Central memory CD8-positive, alpha-beta T cell (primary cell): ENCODE measurements at regions not wholly inside any gene's neighbourhood (a gene's known extent, or its start where the extent isn't known, plus 50 kb on each side); places are given as distances from the start of the nearest gene placed in this dataset.

ENCODE experiments used
- ATAC-seq: fragments of 150-1000 bp; cut with Tn5 transposase; replicated peaks from 2 replicates; pipeline ENCODE4 v1.10.0; 2022; ENCODE audit warnings: mild to moderate bottlenecking, moderate FRiP score, moderate number of reproducible peaks; ENCODE audit not compliant: poor library complexity, severe bottlenecking; ENCODE audit errors: extremely low read depth
- DNase-seq, 2 donors: peaks; one replicate each; pipeline ENCODE4 v3.0.0; 2021; ENCODE audit warnings: low spot score in 2 of 2
- H3K27ac Mint-ChIP-seq: one replicate; pipeline ENCODE4 v1.8.0; 2022; ENCODE audit warnings: low read depth, mild to moderate bottlenecking, moderate library complexity, mixed read lengths
- H3K27me3 Mint-ChIP-seq: one replicate; pipeline ENCODE4 v1.8.0; 2022; ENCODE audit warnings: mixed read lengths
- H3K36me3 Mint-ChIP-seq: one replicate; pipeline ENCODE4 v1.8.0; 2022; ENCODE audit warnings: mild to moderate bottlenecking, moderate library complexity, mixed read lengths; ENCODE audit not compliant: insufficient read depth
- H3K4me1 Mint-ChIP-seq: one replicate; pipeline ENCODE4 v1.8.0; 2022; ENCODE audit warnings: mixed read lengths
- H3K4me3 Mint-ChIP-seq: one replicate; pipeline ENCODE4 v1.8.0; 2022; ENCODE audit warnings: mild to moderate bottlenecking, moderate library complexity, mixed read lengths
- H3K9me3 Mint-ChIP-seq: one replicate; pipeline ENCODE4 v1.8.0; 2022; ENCODE audit warnings: mixed read lengths

- Mint-ChIP-seq H3K9me3 (no peaks in the 10 kb centered on the region), H3K4me3 (no peak overlapping the region), H3K27ac (no peak overlapping the region), H3K4me1 (peaks cover 8% of the 10 kb centered on the region), H3K36me3 (no peaks in the 10 kb centered on the region), H3K27me3 (no peaks in the 10 kb centered on the region)
- DNase-seq (no peak), ATAC-seq (no peak)
These were observed 408.8 kb downstream of the FUT8 start for GRCh38 chr14:65821224-65821753.

- DNase-seq: peak; percentile 33 to 45
- Mint-ChIP-seq H3K4me3 (no peak overlapping the region), H3K9me3 (no peaks in the 10 kb centered on the region), H3K27ac (no peak overlapping the region), H3K27me3 (no peaks in the 10 kb centered on the region), H3K36me3 (no peaks in the 10 kb centered on the region), H3K4me1 (peaks cover 8% of the 10 kb centered on the region)
- ATAC-seq: peak; percentile 76
These were observed 411.9 kb downstream of the FUT8 start for GRCh38 chr14:65824285-65824977.

- Mint-ChIP-seq H3K4me1 (peaks cover 8% of the 10 kb centered on the region), H3K27ac (no peak overlapping the region), H3K36me3 (no peaks in the 10 kb centered on the region), H3K9me3 (no peaks in the 10 kb centered on the region), H3K27me3 (no peaks in the 10 kb centered on the region), H3K4me3 (no peak overlapping the region)
- no peak for DNase-seq
- ATAC-seq: no peak
These were observed 412.4 kb downstream of the FUT8 start for GRCh38 chr14:65824978-65825299.

- Mint-ChIP-seq H3K36me3 (no peaks in the 10 kb centered on the region), H3K4me1 (peaks cover 13% of the 10 kb centered on the region), H3K9me3 (no peaks in the 10 kb centered on the region), H3K4me3 (no peak overlapping the region), H3K27me3 (no peaks in the 10 kb centered on the region), H3K27ac (no peak overlapping the region)
- DNase-seq (no peak), ATAC-seq (no peak)
These were observed 414.4 kb downstream of the FUT8 start for GRCh38 chr14:65826946-65827345.

GRCh38 chr14:65827520-65827919, 415.0 kb downstream of the FUT8 start:
- no peak for DNase-seq
- no peak for ATAC-seq
- Mint-ChIP-seq H3K4me1 (peaks cover 16% of the 10 kb centered on the region), H3K36me3 (no peaks in the 10 kb centered on the region), H3K27ac (no peak overlapping the region), H3K27me3 (no peaks in the 10 kb centered on the region), H3K9me3 (no peaks in the 10 kb centered on the region), H3K4me3 (no peak overlapping the region)

- Mint-ChIP-seq H3K36me3 (no peaks in the 10 kb centered on the region), H3K4me3 (no peak overlapping the region), H3K9me3 (no peaks in the 10 kb centered on the region), H3K4me1 (peaks cover 23% of the 10 kb centered on the region), H3K27ac (no peak overlapping the region), H3K27me3 (no peaks in the 10 kb centered on the region)
- DNase-seq (no peak), ATAC-seq (no peak)
These were observed 415.9 kb downstream of the FUT8 start for GRCh38 chr14:65828396-65828795.

GRCh38 chr14:65832431-65833266, 420.1 kb downstream of the FUT8 start:
- no peak overlapping the region for H3K27ac Mint-ChIP-seq
- H3K4me1 Mint-ChIP-seq: peaks cover 32% of the 10 kb centered on the region
- H3K27me3 Mint-ChIP-seq: no peaks in the 10 kb centered on the region
- H3K36me3 Mint-ChIP-seq: no peaks in the 10 kb centered on the region
- no peak for DNase-seq
- H3K4me3 Mint-ChIP-seq: no peak overlapping the region
- no peaks in the 10 kb centered on the region for H3K9me3 Mint-ChIP-seq
- ATAC-seq: no peak

- no peak overlapping the region for H3K27ac Mint-ChIP-seq
- ATAC-seq (no peak), DNase-seq (no peak)
- H3K4me3 Mint-ChIP-seq: no peak overlapping the region
- no peaks in the 10 kb centered on the region for H3K9me3 Mint-ChIP-seq
- peaks cover 39% of the 10 kb centered on the region for H3K4me1 Mint-ChIP-seq
- no peaks in the 10 kb centered on the region for H3K27me3 Mint-ChIP-seq
- H3K36me3 Mint-ChIP-seq: no peaks in the 10 kb centered on the region
These were observed 420.8 kb downstream of the FUT8 start for GRCh38 chr14:65833267-65833880.

GRCh38 chr14:65834051-65834450, 421.5 kb downstream of the FUT8 start:
- Mint-ChIP-seq H3K27ac (no peak overlapping the region), H3K4me3 (no peak overlapping the region), H3K9me3 (no peaks in the 10 kb centered on the region), H3K36me3 (no peaks in the 10 kb centered on the region), H3K27me3 (no peaks in the 10 kb centered on the region), H3K4me1 (peaks cover 46% of the 10 kb centered on the region)
- DNase-seq (no peak), ATAC-seq (no peak)

- H3K36me3 Mint-ChIP-seq: no peaks in the 10 kb centered on the region
- no peak overlapping the region for H3K4me3 Mint-ChIP-seq
- DNase-seq (no peak), ATAC-seq (no peak)
- peaks cover 54% of the 10 kb centered on the region for H3K4me1 Mint-ChIP-seq
- no peaks in the 10 kb centered on the region for H3K9me3 Mint-ChIP-seq
- no peaks in the 10 kb centered on the region for H3K27me3 Mint-ChIP-seq
- no peak overlapping the region for H3K27ac Mint-ChIP-seq
These were observed 422.3 kb downstream of the FUT8 start for GRCh38 chr14:65834812-65835211.

- Mint-ChIP-seq H3K36me3 (no peaks in the 10 kb centered on the region), H3K4me3 (no peak overlapping the region), H3K27ac (no peak overlapping the region), H3K27me3 (no peaks in the 10 kb centered on the region), H3K9me3 (no peaks in the 10 kb centered on the region), H3K4me1 (peaks cover 55% of the 10 kb centered on the region)
- ATAC-seq: no peak
- no peak for DNase-seq
These were observed 423.0 kb downstream of the FUT8 start for GRCh38 chr14:65835501-65835900.

- Mint-ChIP-seq H3K9me3 (no peaks in the 10 kb centered on the region), H3K4me1 (peaks cover 59% of the 10 kb centered on the region), H3K27me3 (no peaks in the 10 kb centered on the region), H3K27ac (peak overlapping the region; percentile 86), H3K4me3 (no peak overlapping the region), H3K36me3 (no peaks in the 10 kb centered on the region)
- ATAC-seq (no peak), DNase-seq (no peak)
These were observed 426.0 kb downstream of the FUT8 start for GRCh38 chr14:65838565-65838964.
